HG02973 (cell line): ENCODE measurements at regions not wholly inside any gene's neighbourhood (a gene's known extent, or its start where the extent isn't known, plus 50 kb on each side); places are given as distances from the start of the nearest gene placed in this dataset.

Experiments used
- ATAC-seq: cut with Tn5 transposase; IDR thresholded peaks from one replicate; pipeline ENCODE4 v1.9.1; 2021; ENCODE audit warnings: moderate library complexity; ENCODE audit not compliant: unreplicated experiment

DNA sequence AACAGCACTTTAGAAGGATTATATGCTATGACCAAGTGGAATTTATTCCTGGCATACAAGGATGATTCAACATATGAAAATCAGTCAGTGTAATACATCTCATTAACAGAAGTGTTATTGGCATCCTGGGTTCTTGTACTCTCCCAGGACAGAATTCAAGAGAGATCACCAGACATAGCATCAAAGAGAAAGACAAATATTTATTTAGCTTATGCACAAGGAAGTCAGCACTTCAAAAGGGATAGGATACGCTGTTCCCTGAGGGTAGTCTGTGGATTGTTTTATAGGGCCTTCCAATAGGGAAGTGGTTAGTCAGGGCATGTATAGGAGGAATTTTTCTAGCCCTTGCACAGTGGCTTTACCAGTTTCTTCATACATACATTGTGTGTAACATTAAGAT lies 1238.0 kb downstream of the PCDH17 start:
- ATAC-seq: no peak

- ATAC-seq: no peak
Measured at GRCh38 chr13:58876473-58876872, 1244.9 kb downstream of the PCDH17 start.

GRCh38 chr13:58879114-58879513 lies 1247.6 kb downstream of the PCDH17 start:
- no peak for ATAC-seq

- ATAC-seq: no peak
Measured at GRCh38 chr13:58882516-58882915, 1251.0 kb downstream of the PCDH17 start.

DNA sequence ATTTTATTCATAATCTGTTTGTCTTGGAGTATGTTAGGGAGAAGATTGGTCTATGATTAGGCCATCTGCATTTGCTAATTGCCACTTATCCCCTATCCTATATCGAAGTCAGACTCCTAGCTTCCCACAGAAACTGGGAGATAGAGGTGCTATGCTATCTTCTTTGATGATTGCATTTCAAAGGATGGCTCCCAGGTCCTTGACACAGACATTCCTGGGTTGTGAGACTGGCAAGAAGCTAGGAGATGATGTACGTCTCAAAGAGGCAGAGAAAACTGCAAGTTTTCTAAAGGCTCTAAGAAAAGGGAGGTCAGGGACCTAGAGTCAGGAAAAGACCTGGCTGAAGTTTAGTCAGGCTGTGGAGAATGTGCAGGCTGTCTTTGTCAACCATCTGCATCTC lies 1251.9 kb downstream of the PCDH17 start:
- ATAC-seq: no peak

DNA sequence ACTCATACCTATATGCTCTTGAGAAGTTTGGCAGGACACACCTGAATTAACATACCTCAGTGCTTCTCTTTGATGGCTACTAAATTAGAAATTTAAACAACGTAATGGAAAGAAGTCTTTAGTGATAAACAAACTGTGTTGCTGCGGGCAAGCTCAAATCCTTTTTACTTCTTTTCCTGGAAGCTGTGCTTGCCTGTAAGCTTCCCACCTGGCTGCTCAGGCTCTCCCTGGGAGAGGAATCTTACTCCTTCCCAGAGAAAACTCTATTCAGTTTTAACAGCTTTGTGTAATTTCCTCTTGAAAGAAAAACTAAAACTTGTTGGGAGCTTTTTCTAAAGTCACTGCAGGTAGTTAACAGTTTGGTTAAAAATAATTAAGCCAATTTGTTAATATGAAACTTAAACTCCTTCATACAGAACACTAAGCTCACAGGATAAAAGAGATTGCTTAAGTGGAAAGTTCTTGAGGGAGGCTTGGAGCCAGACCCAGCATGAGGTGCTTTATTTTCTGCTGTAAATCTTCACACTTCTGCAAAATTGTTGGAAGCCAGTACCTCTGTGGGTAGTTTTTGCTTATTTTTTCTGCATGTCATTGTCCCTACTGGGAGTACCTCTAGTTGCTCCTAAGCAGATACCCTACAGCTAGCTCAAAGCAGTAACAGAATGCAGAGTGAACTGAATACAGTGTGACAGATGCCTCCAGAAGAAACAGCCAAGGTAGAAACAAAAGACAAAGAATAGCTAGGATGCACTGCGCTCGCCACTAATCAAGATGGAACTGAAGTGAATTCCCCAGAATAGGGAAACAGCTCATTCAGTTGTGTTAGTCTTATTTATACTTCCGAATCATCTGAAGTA lies 1253.0 kb downstream of the PCDH17 start:
- no peak for ATAC-seq

GRCh38 chr13:58889474-58889873 lies 1257.9 kb downstream of the PCDH17 start:
- no peak for ATAC-seq

- no peak for ATAC-seq
Measured at GRCh38 chr13:58893396-58893795, 1261.9 kb downstream of the PCDH17 start.

DNA sequence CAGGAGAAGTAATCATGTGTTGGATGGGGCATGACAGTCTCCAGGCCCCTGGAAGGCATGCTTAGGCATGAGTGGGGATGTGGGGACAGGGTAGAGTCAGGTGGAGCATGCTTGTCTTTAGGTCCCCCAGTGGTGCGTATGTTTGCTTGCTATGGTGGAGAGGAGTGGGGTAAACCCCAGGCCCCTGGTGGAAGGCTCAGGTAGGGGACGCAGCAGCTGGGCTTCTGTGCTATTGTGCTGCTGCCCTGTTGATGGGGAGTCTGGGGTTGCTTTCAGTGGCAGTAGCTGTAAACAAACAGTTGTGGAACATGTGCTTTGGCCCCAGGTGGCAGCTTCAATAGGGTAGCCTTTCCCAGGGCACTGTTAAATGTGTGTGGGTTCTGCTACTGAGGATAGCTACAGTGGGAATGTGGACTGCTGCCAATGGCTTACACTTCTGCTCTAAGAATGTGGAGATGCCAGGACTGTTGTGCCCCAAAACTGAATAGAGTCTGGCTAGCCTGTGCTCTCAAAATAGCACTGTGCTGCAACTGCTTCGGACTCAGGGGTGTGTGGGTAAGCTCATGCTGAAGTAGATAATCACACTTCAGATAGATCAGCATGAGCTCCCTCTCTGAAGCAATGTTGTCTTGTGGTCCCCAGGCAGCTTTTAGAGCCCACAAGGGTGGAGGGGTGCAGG lies 1257.3 kb downstream of the DIAPH3 start:
- ATAC-seq: no peak

DNA sequence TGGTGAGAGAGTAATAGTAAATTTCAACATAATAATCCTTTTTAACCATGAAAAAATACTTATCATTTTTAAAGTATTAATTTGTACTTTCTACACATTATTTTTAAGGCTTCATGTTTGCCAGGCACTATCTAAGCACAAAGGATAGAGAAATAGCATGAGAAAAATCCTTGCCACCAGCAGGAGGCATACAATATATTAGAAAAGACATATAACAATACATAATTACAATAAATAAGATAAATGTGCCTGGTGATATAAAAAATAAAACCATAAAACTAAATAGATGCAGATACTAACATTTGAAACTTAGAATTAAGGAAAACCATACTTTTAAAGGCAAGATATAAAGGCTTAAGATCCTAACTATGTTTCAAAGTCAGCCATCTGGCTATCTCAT lies 1256.4 kb downstream of the DIAPH3 start:
- ATAC-seq: no peak

DNA sequence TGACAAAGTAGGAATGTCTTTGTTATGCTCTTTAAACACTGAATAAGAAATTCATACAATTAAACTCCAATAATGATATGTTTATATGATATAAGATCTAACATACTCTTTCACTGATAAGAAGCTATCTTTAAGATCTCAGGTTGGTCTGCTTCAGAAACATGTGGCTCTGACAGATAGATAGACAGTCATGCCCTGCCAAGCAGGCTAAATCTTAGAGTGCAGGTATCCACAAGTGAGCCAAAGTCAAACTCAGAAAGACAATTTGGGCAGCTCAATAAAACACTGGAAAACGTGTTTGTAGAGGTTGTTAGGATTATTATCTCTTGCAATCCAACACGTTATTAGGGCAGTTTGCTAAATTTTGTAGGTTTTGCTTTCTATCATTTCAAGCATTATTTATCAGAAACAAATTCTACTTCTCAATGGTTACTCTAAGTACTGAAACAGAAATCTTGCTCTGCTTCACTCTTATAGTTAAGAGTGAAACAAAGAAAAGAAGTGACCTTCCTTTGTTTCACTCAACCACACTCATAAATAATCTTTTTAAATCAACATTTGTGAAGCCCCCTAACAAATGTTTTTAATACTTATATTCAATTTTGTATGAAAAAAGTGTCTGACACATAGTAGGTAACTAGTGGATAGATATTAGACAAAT lies 1255.6 kb downstream of the DIAPH3 start:
- no peak for ATAC-seq

GRCh38 chr13:58919551-58919950 lies 1244.2 kb downstream of the DIAPH3 start:
- no peak for ATAC-seq

- ATAC-seq: no peak
Measured at GRCh38 chr13:58921129-58921528, 1242.6 kb downstream of the DIAPH3 start.

DNA sequence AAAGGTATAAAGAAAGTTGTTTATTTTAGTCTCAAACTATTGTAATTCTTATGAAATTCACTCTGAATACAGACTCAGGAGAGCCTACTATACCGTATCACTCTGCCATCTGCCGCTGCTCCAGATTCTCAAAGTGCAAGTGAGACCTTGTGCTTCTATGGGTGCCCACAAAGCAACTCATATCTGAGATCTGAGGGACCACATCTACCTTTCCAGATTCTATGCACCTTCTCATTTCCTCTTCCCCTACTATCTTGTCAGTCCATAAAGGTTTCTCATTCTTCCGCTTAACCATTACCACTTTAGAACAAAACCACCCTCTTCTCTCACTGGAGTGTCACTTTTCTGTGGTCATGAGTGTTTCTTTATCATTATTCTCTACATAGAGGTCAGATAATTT lies 1236.9 kb downstream of the DIAPH3 start:
- no peak for ATAC-seq

DNA sequence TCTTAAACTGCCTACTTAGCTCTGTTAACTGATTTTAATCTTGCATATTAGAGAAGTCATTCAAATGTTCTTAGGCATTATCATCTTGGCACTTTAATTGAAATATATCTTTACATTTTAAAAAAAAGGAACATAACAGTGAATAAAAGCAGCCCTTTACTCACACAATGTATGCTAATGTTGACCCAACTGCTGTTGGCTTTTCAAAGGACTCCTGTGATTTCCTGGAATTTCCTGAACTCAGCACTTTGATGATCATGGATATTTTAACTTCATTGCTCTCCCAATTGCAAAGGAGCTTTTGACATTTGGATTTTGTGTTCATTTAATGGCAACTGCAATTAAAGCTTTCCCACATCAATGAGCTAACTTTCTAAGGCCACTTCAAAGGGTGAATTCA lies 1230.3 kb downstream of the DIAPH3 start:
- ATAC-seq: no peak

DNA sequence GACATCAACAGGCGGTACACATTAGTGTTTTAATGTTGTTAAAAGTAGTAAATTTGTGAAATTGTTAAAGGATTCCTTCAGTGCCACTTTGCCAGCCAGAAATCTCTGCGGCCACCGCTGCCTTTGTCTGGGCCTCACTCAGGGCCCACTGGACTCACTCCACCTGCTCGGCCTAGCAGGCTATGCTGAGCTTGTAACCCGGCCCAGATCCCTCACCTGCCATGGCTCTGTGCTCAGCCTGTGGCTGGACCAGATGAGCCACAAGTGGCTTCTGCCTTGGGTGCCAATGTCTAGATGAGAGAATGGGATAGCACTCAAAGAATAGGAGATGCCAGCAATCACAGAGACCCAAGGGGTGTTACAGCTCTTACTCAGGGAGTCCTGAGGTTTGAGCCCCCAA lies 1228.0 kb downstream of the DIAPH3 start:
- no peak for ATAC-seq

- ATAC-seq: no peak
Measured at GRCh38 chr13:58946274-58946673, 1217.5 kb downstream of the DIAPH3 start.

DNA sequence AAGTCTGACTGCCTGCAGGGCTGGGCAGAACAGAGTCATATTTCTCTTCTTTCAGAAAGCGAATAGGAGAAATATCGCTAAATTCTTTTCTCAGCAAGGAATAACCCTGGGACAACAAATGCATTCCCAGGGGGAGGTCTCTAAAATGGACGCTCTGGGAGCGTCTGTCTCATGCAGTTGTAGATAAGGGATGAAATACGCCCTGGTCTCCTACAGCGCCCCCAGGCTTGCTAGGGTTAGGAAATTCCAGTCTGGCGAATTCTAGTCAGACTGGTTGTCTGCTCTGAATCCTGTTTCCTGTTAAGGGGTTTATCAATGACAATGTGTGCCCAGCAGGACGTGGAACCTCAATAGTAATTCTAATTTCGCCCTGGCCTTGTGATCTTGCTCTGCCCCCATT lies 1214.1 kb downstream of the DIAPH3 start:
- ATAC-seq: no peak

DNA sequence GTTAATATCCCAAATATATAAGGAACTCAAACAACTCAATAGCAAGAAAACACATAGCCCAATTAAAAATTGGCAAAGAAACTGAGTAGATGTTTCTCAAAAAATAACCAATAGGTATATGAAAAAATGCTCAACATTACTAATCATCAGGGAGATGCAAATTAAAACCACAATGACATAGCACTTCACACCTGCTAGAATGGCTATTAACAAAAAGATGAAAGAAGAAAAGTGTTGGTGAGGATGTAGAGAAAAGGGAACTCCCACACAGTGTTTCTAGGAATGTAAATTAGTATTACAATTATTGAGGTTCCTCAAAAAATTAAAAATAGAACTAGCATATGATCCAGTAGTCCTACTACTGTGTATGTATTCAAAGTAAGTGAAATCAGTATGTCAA lies 1212.8 kb downstream of the DIAPH3 start:
- no peak for ATAC-seq

- ATAC-seq: peak; percentile 88
Measured at GRCh38 chr13:58953638-58954037, 1210.1 kb downstream of the DIAPH3 start.

GRCh38 chr13:58955546-58956385 lies 1208.0 kb downstream of the DIAPH3 start:
- ATAC-seq: peak; percentile 50
